GM18499 (cell line): ENCODE measurements at regions not wholly inside any gene's neighbourhood (a gene's known extent, or its start where the extent isn't known, plus 50 kb on each side); places are given as distances from the start of the nearest gene placed in this dataset.
"Not testable (repeated sequence)": the region's sequence is repeated elsewhere in the genome, so short reads cannot be mapped to it uniquely, and the experiment has no call there.

ENCODE experiments used
- ATAC-seq: cut with Tn5 transposase; IDR thresholded peaks from one replicate; pipeline ENCODE4 v1.9.1; 2021; ENCODE audit warnings: moderate number of reproducible peaks; ENCODE audit not compliant: insufficient read depth, unreplicated experiment

DNA sequence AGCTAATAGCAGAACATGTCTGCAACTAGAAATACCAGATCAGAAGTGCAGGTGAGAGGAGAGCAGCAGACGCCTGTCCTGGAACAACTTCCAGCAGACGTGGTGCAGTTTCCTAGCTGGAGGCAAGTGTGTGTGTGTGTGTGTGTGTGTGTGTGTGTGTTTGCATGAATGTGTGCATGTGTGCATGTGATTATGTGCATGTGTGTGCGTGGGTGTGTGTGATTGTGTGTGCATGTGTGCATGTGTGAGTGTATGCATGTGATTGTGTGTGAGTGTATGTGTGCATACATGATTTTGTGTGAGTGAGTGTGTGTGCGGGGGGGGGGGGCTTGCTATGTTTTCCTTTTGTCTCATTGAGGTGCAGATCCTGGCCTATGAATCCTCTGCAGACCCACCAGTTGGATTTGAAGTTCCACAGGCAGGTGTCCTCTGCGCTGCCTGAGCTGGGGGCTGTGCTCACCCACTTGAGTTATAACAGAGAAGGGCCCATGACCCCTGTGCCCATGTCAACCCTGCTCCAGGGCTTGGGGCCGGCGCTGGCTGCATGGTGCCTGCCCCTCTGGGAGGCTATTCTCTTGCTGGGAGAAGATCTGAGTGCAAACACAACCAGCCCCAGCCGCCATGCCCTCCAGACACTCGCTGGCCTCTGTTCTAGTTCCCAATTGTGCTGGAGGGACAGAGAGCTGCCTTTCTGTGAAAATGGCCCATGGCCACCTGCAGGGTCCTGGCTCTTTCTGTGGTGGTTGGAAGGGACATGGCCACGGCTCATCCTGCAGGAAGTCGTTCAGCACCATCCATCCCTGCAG, 821.3 kb downstream of the BRD1 start:
- no peak for ATAC-seq

DNA sequence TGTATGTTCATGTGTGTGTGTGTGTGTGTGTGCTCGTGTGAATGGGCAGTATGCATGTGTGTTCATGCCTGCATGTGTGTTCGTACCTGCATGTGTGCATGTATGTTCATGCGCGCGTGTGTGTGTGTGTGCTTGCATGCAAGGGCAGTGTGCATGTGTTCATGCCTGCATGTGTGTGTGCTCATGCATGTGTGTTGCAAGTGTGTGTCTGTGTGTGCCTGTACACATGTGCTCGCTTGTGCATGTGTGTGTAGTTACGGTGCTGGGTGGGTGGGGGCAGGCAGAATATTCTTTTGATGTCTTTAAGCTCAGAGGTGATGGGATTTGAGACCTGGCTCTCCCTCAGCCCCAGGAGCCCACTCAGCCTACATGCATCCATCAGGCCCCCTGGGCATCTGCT, 822.1 kb downstream of the BRD1 start:
- ATAC-seq, result no peak

- ATAC-seq, result no peak
Measured at GRCh38 chr22:49004484-49005399, 822.9 kb downstream of the BRD1 start.

DNA sequence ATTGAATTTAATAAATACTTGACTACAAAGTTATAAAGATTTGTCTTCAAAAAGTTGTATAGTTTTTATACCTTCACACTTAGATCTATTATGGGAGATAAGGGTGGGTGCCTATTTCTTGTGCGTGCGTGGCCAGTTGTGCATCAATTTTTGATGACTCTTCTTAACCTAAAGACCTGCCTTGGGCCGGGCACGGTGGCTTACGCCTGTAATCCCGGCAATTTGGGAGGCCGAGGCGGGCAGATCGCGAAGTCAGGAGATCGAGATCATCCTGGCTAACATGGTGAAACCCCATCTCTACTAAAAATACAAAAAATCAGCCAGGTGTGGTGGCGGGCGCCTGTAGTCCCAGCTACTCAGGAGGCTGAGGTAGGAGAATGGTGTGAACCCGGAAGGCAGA, 830.1 kb downstream of the BRD1 start:
- not testable (repeated sequence) for ATAC-seq

DNA sequence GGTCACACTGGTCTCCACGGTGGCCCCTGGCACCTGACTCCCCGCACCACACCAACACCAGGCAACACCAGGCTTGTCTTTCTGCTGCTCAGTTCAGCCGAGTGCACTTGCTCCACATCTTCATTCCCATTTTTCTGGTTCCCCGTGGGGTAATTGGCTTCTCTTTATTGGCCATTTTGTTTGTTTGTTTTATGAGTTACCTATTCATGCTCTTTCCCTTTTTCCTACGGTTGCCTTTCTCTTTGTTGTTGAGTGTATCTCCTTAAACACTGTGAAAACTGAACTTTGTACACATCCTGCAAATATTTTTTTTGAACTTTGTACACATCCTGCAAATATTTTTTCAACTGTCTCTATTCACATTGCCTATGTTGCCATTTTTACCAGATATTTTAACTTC, 834.0 kb downstream of the BRD1 start:
- ATAC-seq, result no peak

- ATAC-seq, result no peak
Measured at GRCh38 chr22:48984639-48985038, 843.0 kb downstream of the BRD1 start.

DNA sequence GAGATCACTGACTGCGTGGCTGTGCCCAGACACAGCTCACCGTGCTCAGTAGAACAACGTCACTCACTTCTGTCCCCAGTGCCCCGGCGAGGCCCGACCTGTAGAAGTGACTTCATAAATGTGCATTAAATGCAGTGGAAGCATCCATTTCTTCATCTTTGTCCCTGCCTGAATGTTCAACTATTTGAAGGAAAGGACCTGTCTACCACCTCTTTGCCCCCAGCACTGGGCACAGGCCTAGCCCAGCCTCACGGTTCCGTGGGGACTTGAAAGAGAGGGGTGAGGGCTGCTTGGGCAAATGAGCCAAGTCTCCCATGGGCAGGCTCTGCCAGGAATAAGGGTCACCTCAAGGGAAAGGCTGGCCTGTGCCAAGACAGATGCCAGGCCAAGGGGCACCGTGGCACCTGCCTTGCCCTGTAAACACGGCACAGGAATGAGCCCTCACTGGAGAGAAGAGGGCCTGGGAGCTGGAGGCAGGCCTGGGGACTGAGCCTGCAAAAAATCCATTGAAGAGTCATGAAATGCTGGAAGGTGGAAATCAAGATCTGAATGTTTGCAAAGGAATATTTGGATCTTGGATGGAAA, 845.3 kb downstream of the BRD1 start:
- no peak for ATAC-seq

- no peak for ATAC-seq
Measured at GRCh38 chr22:48981371-48982061, 846.2 kb downstream of the BRD1 start.

DNA sequence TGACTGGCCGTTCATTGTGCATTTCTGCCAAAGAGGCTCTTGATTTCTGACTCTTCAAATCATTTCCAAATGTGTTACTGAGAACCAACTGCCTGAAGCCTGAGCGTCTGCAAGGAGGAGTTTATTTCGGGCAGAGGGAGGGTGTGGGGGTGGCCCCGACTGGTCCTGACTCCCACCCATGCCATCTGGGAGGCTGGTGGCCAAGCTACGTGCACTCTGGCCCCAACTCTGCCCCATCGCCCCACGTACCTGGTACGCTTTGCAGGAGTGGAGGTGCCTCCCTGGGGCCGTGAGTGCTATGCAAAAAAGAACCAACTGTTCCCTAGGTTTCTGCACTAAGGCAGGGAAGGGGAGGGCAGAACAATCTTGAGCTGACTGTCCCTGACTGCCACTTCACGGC, 846.8 kb downstream of the BRD1 start:
- ATAC-seq, result no peak

DNA sequence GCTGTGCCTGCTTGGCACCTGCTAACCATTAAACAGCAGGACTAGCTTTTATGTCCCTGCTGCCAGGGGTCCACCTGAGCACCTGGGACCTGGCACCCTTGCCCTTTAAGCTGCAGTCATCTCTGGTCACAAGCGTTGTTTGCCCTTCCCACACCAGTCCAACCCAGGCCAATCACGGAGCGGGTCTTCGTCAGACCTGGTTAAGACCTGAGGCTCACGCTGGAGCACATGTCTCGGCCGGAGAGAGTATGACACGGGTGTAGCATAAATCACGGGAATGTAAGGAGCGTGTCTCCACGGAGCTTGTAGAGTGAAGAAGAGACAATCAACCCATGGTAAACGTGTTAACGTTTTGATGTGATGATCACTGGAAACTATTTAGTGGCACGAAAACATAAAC, 847.3 kb downstream of the BRD1 start:
- no peak for ATAC-seq

- no peak for ATAC-seq
Measured at GRCh38 chr22:48979482-48979881, 848.2 kb downstream of the BRD1 start.

GRCh38 chr22:48976556-48977535, 850.8 kb downstream of the BRD1 start:
- ATAC-seq, result no peak

- ATAC-seq, result no peak
Measured at GRCh38 chr22:48975886-48976285, 851.8 kb downstream of the BRD1 start.

- no peak for ATAC-seq
Measured at GRCh38 chr22:48975316-48975741, 852.3 kb downstream of the BRD1 start.

GRCh38 chr22:48974443-48975315, 853.0 kb downstream of the BRD1 start:
- no peak for ATAC-seq

- ATAC-seq, result no peak
Measured at GRCh38 chr22:48973694-48974041, 854.0 kb downstream of the BRD1 start.

- ATAC-seq, result no peak
Measured at GRCh38 chr22:48972979-48973693, 854.5 kb downstream of the BRD1 start.
